BLaER1 treated with 17β-estradiol and CSF1 and Interleukin-3, amounts not matched to agents 10 nM and 100 nM (cell line): ENCODE measurements at regions not wholly inside any gene's neighbourhood (a gene's known extent, or its start where the extent isn't known, plus 50 kb on each side); places are given as distances from the start of the nearest gene placed in this dataset.

Experiments
- H3K27ac ChIP-seq, 11 experiments: shearing (Covaris generic); formaldehyde crosslinking; 2 replicates each; pipeline ENCODE4 v1.8.1; 2022
- H3K27me3 ChIP-seq, 11 experiments: shearing (Covaris generic); formaldehyde crosslinking; 2 replicates each; pipeline ENCODE4 v1.8.1; 2022
- H3K36me3 ChIP-seq, 11 experiments: shearing (Covaris generic); formaldehyde crosslinking; 2 replicates each; pipeline ENCODE4 v1.8.1; 2022
- H3K4me1 ChIP-seq, 10 experiments: shearing (Covaris generic); formaldehyde crosslinking; 2 replicates each; pipeline ENCODE4 v1.8.1; 2022
- H3K4me2 ChIP-seq, 11 experiments: shearing (Covaris generic); formaldehyde crosslinking; 2 replicates each; pipeline ENCODE4 v1.8.1; 2022
- H3K4me3 ChIP-seq, 10 experiments: shearing (Covaris generic); formaldehyde crosslinking; 2 replicates each; pipeline ENCODE4 v1.8.1; 2022
- H3K9ac ChIP-seq, 11 experiments: shearing (Covaris generic); formaldehyde crosslinking; 2 replicates each; pipeline ENCODE4 v1.8.1; 2022
- H3K9me3 ChIP-seq, 11 experiments: shearing (Covaris generic); formaldehyde crosslinking; replicated peaks in 1 of 11; 2 replicates each; pipeline ENCODE4 v1.8.1; 2022
- H4K20me1 ChIP-seq, 11 experiments: shearing (Covaris generic); formaldehyde crosslinking; 2 replicates each; pipeline ENCODE4 v1.8.1; 2022
- Cebpa-rat ChIP-seq, 11 experiments: shearing (Covaris generic); IDR thresholded peaks; 2 replicates each; pipeline ENCODE4 v1.8.1; 2022

DNA sequence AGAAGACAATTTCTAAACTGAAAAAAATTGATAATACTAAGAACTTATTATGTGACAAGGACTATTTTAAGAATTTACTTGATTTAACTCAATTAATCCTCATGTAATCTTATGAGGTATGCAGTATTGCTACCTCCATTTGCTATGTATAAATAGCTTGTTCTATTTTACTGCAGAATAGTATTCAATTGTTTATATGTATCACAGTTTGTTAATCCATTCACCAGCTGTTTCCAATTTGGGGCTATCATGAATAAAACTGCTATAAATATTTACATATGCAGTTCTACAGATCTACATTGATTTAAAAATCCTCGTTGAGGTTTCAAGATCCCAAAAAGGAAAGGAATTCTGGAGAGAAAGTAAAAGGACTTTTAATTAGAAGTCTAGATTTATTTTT, 54.8 kb upstream of the DOCK10 start:
- Histone ChIP-seq H3K4me3 (no peak overlapping the region), H4K20me1 (no peaks in the 10 kb centered on the region), H3K9me3 (peaks cover 0 to 4% (median 0%) of the 10 kb centered on the region in 11 experiments; a peak in 3 of 22 replicates), H3K27me3 (no peaks in the 10 kb centered on the region), H3K4me2 (no peak overlapping the region), H3K4me1 (peaks cover 0 to 7% (median 0%) of the 10 kb centered on the region in 10 experiments; a peak in 1 of 20 replicates), H3K9ac (no peak overlapping the region), H3K36me3 (no peaks in the 10 kb centered on the region), H3K27ac (no peak overlapping the region)
- no peak for TF ChIP-seq Cebpa-rat (IDR thresholded peaks at IDR 0.05)
